GM23248 (cell line): ENCODE measurements at regions not wholly inside any gene's neighbourhood (a gene's known extent, or its start where the extent isn't known, plus 50 kb on each side); places are given as distances from the start of the nearest gene placed in this dataset.

ENCODE experiments used
- EZH2 ChIP-seq: fragments of 200-600 bp; sonication (generic); IDR thresholded peaks from 2 replicates; pipeline ENCODE4 v1.6.1; 2018; ENCODE audit warnings: antibody characterized with exemption, mild to moderate bottlenecking; ENCODE audit not compliant: insufficient read depth, poor library complexity, severe bottlenecking
- EZH2phosphoT487 ChIP-seq: fragments of 200-600 bp; sonication (generic); IDR thresholded peaks from 2 replicates; pipeline ENCODE4 v1.6.1; 2018; ENCODE audit warnings: antibody characterized with exemption, moderate library complexity, mild to moderate bottlenecking, low read depth; ENCODE audit not compliant: insufficient read depth

DNA sequence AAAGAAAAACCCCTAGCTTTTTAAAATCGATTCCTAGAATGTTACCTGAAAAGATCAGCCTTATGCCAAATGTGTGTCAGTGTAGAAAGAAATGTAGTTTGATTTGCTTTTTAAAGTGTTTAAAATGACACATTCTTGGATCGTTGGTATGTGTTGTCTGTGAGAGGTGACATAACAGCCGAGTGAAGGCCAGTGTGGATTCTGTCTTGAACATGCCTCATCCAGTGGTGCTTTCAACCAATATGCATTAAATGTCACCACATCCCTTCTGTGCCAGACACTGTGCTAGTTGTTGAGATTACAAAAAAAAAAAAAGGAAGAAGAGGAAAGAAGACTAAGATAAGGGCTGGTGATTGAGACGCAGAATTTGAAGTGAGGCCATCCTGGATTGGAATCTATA lies 994.2 kb upstream of the TENM3 start:
- TF ChIP-seq EZH2: no peak
- TF ChIP-seq EZH2phosphoT487: no peak
